SK-N-SH (cell line): ENCODE measurements at regions not wholly inside any gene's neighbourhood (a gene's known extent, or its start where the extent isn't known, plus 50 kb on each side); places are given as distances from the start of the nearest gene placed in this dataset.

Experiments
- CTCF ChIP-seq: fragments of 200-600 bp; sonication (generic); IDR thresholded peaks from 2 replicates; pipeline ENCODE4 v1.6.1; 2017; ENCODE audit warnings: antibody characterized with exemption, mild to moderate bottlenecking, moderate library complexity
- GABPA ChIP-seq: IDR thresholded peaks from 2 replicates; pipeline ENCODE4 v1.4.0; 2012; ENCODE audit warnings: low read depth, mild to moderate bottlenecking
- GATA2 ChIP-seq: sonication (generic); formaldehyde crosslinking; IDR thresholded peaks from 2 replicates; pipeline ENCODE4 v1.5.0; 2020; ENCODE audit warnings: mild to moderate bottlenecking, missing genetic modification reagents
- JUND ChIP-seq: IDR thresholded peaks from 2 replicates; pipeline ENCODE4 v1.4.0; 2012
- MEF2A ChIP-seq: IDR thresholded peaks from 2 replicates; pipeline ENCODE4 v1.4.0; 2012; ENCODE audit warnings: low read depth, borderline replicate concordance
- POLR2AphosphoS5 ChIP-seq: IDR thresholded peaks from 2 replicates; pipeline ENCODE4 v1.6.1; 2012; ENCODE audit warnings: low read depth, low read length
- RCOR1 ChIP-seq: fragments of 150-350 bp; IDR thresholded peaks from 2 replicates; pipeline ENCODE4 v1.6.1; 2017; ENCODE audit warnings: antibody characterized with exemption, low read length
- TAF1 ChIP-seq: IDR thresholded peaks from 2 replicates; pipeline ENCODE4 v1.6.1; 2012; ENCODE audit warnings: low read depth, mild to moderate bottlenecking, low read length, moderate library complexity, borderline replicate concordance
- TF ChIP-seq, protein P1 (sequence below): IDR thresholded peaks from 2 replicates; pipeline ENCODE4; 2012

- no peak for TF ChIP-seq JUND
- no peak for TF ChIP-seq CTCF
- TF ChIP-seq, protein P1, sequence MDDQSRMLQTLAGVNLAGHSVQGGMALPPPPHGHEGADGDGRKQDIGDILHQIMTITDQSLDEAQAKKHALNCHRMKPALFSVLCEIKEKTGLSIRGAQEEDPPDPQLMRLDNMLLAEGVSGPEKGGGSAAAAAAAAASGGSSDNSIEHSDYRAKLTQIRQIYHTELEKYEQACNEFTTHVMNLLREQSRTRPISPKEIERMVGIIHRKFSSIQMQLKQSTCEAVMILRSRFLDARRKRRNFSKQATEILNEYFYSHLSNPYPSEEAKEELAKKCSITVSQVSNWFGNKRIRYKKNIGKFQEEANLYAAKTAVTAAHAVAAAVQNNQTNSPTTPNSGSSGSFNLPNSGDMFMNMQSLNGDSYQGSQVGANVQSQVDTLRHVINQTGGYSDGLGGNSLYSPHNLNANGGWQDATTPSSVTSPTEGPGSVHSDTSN, result no peak
- no peak for TF ChIP-seq GATA2 (CRISPR knock-in tag)
- TF ChIP-seq TAF1, result no peak
- no peak for TF ChIP-seq RCOR1
- TF ChIP-seq POLR2AphosphoS5, result no peak
- no peak for TF ChIP-seq MEF2A
- no peak for TF ChIP-seq GABPA
Observed at GRCh38 chr19:28296506-28296905, 916.4 kb downstream of the UQCRFS1 start.
